ENCODE measurements at regions not wholly inside any gene's neighbourhood (a gene's known extent, or its start where the extent isn't known, plus 50 kb on each side); places are given as distances from the start of the nearest gene placed in this dataset.

DNA sequence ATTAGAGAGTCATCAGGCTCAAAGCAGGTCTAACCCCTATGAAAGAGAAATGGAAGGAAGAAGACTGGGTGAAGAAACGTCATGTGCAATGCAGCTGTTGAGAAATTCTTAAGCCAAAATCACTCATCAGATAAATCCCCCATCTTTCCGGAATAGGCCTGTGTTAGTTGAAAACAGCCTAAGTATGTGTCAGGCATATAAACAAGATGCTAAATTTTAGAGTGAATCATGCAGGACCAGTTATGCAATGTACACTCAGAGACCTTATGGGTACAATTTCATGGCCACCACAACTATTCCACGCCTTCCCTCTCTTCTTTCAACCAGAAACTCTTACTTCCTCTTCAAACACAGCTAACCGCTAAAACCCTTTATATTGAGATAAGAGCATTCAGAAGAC lies 717.7 kb upstream of the ATXN8OS start:
- TF ChIP-seq SUZ12 (IDR thresholded peaks at IDR 0.05; ENCODE audit: extremely low read depth, insufficient read depth, insufficient read length), result no peak
- TF ChIP-seq ZNF274 (IDR thresholded peaks at IDR 0.05; ENCODE audit: low read depth, low read length), result no peak
- no peak for TF ChIP-seq YY1 (IDR thresholded peaks at IDR 0.05; ENCODE audit: insufficient read depth, insufficient read length)
